ENCODE measurements at regions not wholly inside any gene's neighbourhood (a gene's known extent, or its start where the extent isn't known, plus 50 kb on each side); places are given as distances from the start of the nearest gene placed in this dataset.
"Not testable (repeated sequence)": the region's sequence is repeated elsewhere in the genome, so short reads cannot be mapped to it uniquely, and the experiment has no call there.

- in situ Hi-C loops (cut with HindIII; ENCODE audit: low pct_unique_long_range_greater_than_20kb, low sequenced_read_pairs) = no loop called here
- peak; percentile 51 for DNase-seq (ENCODE audit: low read depth, low spot score)
These were observed 329.3 kb downstream of the BARHL2 start for GRCh38 chr1:90387805-90388204.

GRCh38 chr1:90386899-90387720 lies 330.0 kb downstream of the BARHL2 start:
- no peak for DNase-seq (ENCODE audit: low read depth, low spot score)
- in situ Hi-C loops (cut with HindIII; ENCODE audit: low pct_unique_long_range_greater_than_20kb, low sequenced_read_pairs) = no loop called here

- in situ Hi-C loops (cut with HindIII; ENCODE audit: low pct_unique_long_range_greater_than_20kb, low sequenced_read_pairs) = no loop called here
- no peak for DNase-seq (ENCODE audit: low read depth, low spot score)
These were observed 332.9 kb downstream of the BARHL2 start for GRCh38 chr1:90384193-90384592.

DNA sequence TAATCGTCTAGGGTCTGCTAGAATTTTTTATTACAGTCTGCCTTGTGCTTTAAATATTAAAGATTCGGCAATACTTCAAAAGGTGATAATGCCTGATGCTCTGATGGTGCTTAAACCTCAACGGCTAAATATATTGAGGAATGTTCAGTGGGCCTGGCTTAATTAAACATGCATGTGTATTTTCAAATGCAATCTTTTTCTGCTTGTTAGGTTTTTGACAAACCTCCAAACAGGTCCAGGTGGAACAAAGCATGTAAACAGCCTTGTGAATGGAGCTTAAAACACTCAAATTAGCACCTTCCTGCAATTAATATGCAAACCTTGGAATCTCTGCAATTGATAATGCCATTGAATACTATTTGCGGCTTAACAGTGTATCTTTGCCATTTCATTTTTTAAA lies 334.9 kb downstream of the BARHL2 start:
- DNase-seq (ENCODE audit: low read depth, low spot score) = no peak
- in situ Hi-C loops (cut with HindIII; ENCODE audit: low pct_unique_long_range_greater_than_20kb, low sequenced_read_pairs) = no loop called here

DNA sequence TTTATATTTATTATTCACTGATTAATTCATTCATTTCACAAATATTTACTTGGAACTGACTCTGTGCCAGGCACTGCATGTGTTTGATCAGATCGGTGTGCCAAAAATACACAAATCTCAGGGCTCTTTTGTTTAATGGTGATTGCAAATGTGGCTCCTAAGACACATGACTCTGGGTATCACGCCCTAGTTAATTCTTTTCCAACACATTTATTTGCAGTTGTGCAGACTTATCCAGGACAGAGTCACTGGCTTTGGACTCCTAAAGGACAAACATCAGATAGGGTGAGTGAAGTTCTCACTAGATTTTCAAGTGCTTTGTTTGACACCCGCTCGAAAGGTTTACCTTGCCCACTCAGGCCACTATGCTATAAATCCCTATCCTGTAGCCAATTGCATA lies 335.5 kb downstream of the BARHL2 start:
- no peak for DNase-seq (ENCODE audit: low read depth, low spot score)
- in situ Hi-C loops (cut with HindIII; ENCODE audit: low pct_unique_long_range_greater_than_20kb, low sequenced_read_pairs) = no loop called here

- no peak for DNase-seq (ENCODE audit: low read depth, low spot score)
- in situ Hi-C loops (cut with HindIII; ENCODE audit: low pct_unique_long_range_greater_than_20kb, low sequenced_read_pairs) = no loop called here
These were observed 345.7 kb downstream of the BARHL2 start for GRCh38 chr1:90371448-90371813.

DNA sequence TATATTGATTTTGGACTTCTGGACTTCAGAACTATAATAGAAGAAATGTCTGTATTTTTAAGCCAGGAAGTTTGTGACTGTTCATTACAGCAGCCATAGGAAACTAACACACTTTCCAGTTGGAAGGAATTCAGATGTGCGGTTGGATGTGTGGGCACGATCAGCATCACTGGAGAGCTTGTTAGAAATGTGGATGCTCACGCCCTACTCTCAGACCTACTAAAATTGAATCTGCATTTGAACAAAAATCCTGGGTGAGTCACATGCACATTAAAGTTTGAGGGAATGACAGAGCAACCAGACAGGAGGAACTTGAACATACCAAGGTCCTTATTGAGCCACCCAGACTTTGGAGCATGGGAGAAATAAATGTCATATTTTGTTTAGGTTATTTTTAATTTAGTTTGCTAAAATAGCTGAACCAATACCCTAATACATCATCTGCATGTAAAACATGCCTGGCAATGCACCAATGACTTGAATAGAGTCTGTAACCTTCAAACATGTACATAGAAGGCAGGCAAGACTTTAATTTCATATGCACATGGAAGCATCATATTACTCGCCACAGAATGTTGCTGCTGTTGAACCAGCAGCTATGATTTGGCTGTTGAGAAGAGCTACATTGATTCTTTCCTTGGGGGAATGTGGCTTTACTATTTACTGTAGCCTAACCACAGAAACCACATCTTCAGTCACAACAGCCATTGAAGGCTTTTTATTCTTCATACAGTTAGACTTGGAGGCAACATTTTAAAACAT lies 346.2 kb downstream of the BARHL2 start:
- DNase-seq (ENCODE audit: low read depth, low spot score) = peak; percentile 30
- in situ Hi-C loops (cut with HindIII; ENCODE audit: low pct_unique_long_range_greater_than_20kb, low sequenced_read_pairs) = no loop called here

DNA sequence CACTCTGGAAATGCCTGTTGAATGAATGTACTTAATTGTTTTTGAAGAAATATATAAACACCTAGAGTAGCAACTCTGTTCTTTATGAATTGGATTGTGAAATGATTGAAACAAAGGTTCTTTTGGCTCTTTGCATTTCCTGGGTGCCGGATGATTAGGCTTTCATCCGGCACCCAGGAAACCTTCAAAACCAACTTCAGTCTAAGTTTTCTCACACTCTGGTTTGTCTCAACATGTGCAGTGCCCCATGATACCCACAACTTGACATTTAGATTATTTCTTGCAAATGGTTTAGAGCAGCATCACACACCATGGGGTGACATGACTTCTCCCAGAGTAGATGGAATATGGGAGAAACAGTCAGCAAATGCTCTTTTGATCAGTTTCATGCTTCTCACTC lies 354.9 kb downstream of the BARHL2 start:
- DNase-seq (ENCODE audit: low read depth, low spot score) = no peak
- in situ Hi-C loops (cut with HindIII; ENCODE audit: low pct_unique_long_range_greater_than_20kb, low sequenced_read_pairs) = no loop called here

GRCh38 chr1:90361026-90361425 lies 356.1 kb downstream of the BARHL2 start:
- DNase-seq (ENCODE audit: low read depth, low spot score) = no peak
- in situ Hi-C loops (cut with HindIII; ENCODE audit: low pct_unique_long_range_greater_than_20kb, low sequenced_read_pairs) = no loop called here

DNA sequence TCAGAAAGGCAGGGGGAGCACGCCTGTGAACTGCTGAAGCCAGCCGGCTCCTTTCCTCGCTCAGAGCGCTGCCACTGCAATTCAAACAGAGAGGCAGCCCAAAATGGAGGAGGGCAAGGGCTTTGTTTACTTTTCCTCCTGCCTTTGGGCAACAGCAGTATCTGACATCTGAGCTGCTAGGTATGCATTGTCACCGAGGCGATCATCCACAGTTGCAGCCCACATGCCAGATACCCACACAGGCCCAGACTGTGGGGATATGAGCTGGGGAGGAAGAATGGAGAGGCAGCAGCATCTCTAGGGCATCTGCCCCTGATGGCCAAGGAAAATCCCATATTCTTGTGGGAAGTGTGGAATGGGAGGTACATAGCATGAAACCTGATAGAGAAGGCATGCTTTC lies 357.1 kb downstream of the BARHL2 start:
- in situ Hi-C loops (cut with HindIII; ENCODE audit: low pct_unique_long_range_greater_than_20kb, low sequenced_read_pairs) = no loop called here

DNA sequence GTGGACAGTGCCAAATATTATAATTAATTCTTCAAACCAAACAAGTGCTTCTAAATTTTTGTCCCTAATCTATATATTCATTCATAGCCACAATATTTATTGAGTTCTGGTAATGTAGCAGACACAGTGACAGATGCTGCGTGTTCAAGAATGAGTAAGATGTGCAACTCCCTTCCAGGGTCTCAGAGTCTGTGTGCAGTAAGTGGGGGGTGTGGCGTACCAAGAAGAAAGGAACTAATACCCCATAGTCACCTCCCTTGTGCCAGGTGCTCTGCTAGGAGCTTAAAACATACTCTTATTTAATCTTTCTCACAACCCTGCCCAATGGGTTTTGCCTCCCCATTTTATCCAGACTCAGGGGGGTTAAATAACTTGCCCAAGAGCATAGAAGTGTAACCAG lies 358.7 kb downstream of the BARHL2 start:
- no peak for DNase-seq (ENCODE audit: low read depth, low spot score)
- in situ Hi-C loops (cut with HindIII; ENCODE audit: low pct_unique_long_range_greater_than_20kb, low sequenced_read_pairs) = no loop called here

More for the DNA sequence above, 357.1 kb downstream of the BARHL2 start:
- DNase-seq (ENCODE audit: low read depth, low spot score) = no peak

DNA sequence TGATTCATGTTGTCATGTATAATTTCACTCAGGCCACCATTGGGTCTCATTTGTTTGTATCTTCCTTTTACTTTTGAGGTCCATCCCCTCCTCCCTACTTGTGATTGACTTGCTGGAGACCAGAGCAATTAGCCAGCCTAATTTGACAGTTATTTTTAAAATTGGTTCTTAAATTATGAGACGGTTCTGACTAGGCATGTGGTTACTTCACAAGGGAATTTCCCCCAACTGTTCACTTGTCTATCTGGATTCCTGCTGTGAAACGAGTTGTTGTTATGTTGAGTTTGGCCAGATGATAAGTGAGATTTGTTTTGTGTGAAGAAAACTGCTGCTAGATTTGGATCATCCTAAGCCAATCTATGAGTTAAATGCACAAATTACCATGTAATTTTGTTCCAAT lies 359.1 kb downstream of the BARHL2 start:
- DNase-seq (ENCODE audit: low read depth, low spot score) = no peak
- in situ Hi-C loops (cut with HindIII; ENCODE audit: low pct_unique_long_range_greater_than_20kb, low sequenced_read_pairs) = no loop called here

- in situ Hi-C loops (cut with HindIII; ENCODE audit: low pct_unique_long_range_greater_than_20kb, low sequenced_read_pairs) = no loop called here
- DNase-seq (ENCODE audit: low read depth, low spot score) = no peak
These were observed 360.1 kb downstream of the BARHL2 start for GRCh38 chr1:90356991-90357390.

DNA sequence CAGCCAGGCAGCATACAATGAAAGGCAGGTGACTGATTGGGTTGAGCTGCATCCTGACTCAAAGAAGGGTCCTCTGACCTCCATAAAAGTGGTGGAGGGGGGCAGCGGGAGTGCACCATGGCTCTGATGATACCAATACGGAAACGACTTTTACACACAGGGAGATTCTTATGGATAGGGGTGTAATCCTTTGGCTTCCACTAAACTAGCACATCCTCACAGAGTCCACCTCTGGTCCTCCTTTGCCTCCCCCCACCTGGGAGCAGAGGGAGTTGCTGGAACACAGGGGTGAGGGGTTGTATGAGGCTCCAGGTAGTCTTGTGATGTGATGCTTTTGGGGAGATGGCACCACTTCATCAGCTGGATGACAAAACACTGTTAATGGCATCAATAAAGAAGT lies 361.0 kb downstream of the BARHL2 start:
- DNase-seq (ENCODE audit: low read depth, low spot score) = no peak
- in situ Hi-C loops (cut with HindIII; ENCODE audit: low pct_unique_long_range_greater_than_20kb, low sequenced_read_pairs) = no loop called here

- no peak for DNase-seq (ENCODE audit: low read depth, low spot score)
- in situ Hi-C loops (cut with HindIII; ENCODE audit: low pct_unique_long_range_greater_than_20kb, low sequenced_read_pairs) = no loop called here
These were observed 359.8 kb downstream of the ZNF326 start for GRCh38 chr1:90354704-90355103.

DNA sequence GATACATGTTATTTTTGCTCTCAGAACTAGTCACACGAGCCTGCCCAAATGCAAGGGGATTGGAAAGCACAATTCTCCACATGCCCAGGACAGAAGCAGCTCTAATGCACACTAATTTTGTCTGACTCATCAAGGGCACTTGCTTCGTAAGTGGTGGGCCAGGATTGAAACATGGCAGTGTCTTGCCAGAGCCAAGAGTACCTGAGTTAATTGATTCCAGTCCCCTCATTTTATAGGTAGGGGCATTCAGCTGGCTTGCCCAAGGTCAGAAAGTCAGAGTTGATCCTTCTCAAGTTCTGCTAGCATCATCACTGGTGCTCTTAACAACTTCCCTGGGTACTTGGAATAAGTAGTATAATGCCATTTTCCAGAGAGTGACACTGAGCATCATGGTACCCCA lies 356.1 kb downstream of the ZNF326 start:
- no peak for DNase-seq (ENCODE audit: low read depth, low spot score)
- in situ Hi-C loops (cut with HindIII; ENCODE audit: low pct_unique_long_range_greater_than_20kb, low sequenced_read_pairs) = no loop called here

DNA sequence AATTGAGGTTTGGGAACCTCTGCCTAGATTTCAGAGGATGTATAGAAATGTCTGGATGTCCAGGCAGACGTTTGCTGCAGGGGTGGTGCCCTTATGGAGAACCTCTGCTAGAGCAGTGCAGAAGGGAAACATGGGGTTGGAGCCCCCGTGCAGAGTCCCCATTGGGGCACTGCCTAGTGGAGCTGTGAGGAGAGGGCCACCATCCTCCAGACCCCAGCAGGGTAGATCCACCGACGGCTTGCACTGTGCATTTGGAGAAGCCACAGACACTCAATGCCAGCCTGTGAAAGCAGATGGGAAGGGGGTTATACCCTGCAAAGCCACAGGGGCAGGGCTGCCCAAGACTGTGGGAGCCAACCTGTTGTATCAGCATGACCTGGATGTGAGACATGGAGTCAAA lies 354.6 kb downstream of the ZNF326 start:
- DNase-seq (ENCODE audit: low read depth, low spot score) = no peak
- in situ Hi-C loops (cut with HindIII; ENCODE audit: low pct_unique_long_range_greater_than_20kb, low sequenced_read_pairs) = no loop called here

DNA sequence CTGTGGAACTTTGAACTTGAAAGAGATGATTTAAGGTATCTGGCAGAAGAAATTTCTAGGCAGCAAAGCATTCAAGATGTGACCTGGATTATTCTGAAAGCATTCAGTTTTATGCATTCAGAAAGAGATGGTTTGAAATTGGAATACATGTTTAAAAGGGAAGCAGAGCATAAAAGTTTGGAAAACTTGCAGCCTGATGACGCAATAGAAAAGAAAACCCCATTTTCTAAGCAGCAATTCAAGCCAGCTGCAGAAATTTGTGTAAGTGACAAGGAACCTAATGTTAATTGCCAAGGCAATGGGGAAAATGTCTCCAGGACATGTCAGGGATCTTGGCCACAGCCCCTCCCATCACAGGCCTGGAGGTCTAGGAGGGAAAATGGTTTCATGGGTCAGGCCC lies 354.0 kb downstream of the ZNF326 start:
- in situ Hi-C loops (cut with HindIII; ENCODE audit: low pct_unique_long_range_greater_than_20kb, low sequenced_read_pairs) = no loop called here

GRCh38 chr1:90348459-90348858 lies 353.5 kb downstream of the ZNF326 start:
- in situ Hi-C loops (cut with HindIII; ENCODE audit: low pct_unique_long_range_greater_than_20kb, low sequenced_read_pairs) = not testable (repeated sequence)

More for the DNA sequence above, 354.0 kb downstream of the ZNF326 start:
- DNase-seq (ENCODE audit: low read depth, low spot score) = no peak

More at GRCh38 chr1:90348459-90348858, 353.5 kb downstream of the ZNF326 start:
- DNase-seq (ENCODE audit: low read depth, low spot score) = not testable (repeated sequence)

Measured in SK-MEL-5 (cell line).